HG02938 (cell line): ENCODE measurements at regions not wholly inside any gene's neighbourhood (a gene's known extent, or its start where the extent isn't known, plus 50 kb on each side); places are given as distances from the start of the nearest gene placed in this dataset.
"Not testable (repeated sequence)": the region's sequence is repeated elsewhere in the genome, so short reads cannot be mapped to it uniquely, and the experiment has no call there.

Source experiments
- ATAC-seq: cut with Tn5 transposase; IDR thresholded peaks from one replicate; pipeline ENCODE4 v1.9.1; 2021; ENCODE audit warnings: mild to moderate bottlenecking, moderate library complexity; ENCODE audit not compliant: unreplicated experiment

GRCh38 chrX:46178763-46179162 lies 366.5 kb downstream of the ZNF674 start:
- ATAC-seq, result no peak

DNA sequence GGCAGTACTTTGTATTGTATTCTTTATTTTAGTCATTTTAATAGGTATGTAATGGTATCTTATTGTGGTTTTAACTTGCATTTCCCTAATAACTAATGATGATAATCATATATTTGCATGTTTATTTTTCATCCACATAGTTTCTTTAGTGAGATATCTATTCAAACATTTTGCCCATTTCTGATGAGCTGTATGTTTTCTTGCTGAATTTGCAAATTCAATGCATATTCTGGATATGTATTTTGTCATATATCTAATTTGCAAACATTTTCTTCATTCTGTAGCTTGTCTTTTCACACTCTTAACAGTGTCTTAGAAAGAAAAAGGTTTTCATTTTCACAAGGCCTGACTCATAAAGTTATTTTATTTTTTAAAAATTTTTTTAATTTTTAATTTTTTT lies 372.1 kb downstream of the ZNF674 start:
- no peak for ATAC-seq

DNA sequence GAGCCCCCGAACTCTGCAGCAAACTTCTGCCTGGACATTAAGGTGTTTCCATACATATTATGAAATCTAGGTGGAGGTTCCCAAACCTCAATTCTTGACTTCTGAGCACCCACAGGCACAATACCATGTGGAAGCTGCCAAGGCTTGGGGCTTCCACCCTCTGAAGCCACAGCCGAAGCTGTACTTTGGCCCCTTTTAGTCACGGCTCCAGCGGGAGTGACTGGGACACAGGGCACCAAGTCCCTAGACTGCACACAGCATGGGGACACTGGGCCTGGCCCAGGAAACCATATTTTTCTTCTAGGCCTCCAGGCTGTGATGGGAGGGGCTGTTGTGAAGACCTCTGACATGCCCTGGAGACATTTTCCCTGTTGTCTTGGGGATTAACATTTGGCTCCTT lies 373.8 kb downstream of the ZNF674 start:
- ATAC-seq, result not testable (repeated sequence)

DNA sequence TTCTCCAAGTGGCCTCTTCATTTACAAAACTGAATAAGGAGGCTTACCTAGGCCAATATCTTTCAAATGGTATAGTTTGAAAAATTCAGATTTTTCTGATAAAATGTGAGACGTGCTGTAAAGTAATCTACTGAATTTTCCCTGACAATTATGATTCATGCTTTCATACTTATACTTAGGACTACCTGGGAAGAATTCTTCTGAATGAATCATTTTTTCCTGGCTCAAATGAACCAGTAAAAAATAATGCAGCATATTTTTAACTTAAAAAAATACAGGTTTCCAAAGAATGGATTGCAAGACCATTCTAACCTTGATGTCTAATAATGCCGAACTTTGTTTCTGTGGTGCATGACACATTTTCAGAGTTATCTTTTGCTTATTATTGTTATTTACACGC lies 375.4 kb downstream of the ZNF674 start:
- ATAC-seq, result no peak

GRCh38 chrX:46168254-46168653 lies 377.0 kb downstream of the ZNF674 start:
- no peak for ATAC-seq

DNA sequence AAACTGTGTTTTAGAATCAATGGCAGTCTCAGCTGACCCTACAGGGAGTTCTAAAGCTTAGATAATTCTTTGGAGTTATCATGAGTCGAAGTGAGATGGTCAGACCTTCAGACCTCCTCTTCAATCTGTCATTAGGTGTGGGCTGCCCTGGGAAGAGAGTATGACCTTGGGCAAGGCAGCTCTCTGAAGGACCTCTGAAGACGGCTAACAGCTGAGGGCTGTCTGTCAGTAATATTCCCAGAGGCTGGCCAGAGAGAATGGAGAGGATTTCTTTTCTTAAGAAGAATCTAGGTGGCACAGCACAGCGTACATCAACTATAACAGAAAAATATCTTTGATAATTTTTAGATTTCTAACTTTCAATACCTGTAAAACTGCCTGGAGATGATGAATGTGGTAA lies 379.4 kb downstream of the ZNF674 start:
- ATAC-seq, result no peak

DNA sequence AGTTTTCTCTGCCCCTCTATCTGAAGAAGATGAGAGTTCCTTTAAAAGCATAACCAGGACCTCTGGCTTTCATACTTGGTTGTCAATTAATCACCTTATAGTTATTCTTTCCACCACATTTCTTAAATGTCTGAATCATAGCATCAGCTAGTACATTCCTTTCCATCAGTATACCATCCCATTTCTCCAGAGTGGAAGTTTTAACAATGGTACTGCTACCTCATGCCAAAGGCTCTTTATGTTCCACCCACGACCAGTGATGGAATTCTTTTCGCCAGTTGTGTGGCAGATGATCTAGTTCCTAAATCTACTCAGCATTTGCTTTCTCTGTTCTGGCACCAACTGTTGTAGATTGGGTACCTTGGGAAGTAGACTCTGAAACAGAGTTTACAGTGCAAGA lies 379.8 kb downstream of the ZNF674 start:
- no peak for ATAC-seq

GRCh38 chrX:46152756-46153155 lies 392.5 kb downstream of the ZNF674 start:
- no peak for ATAC-seq

GRCh38 chrX:46151332-46151731 lies 393.9 kb downstream of the ZNF674 start:
- not testable (repeated sequence) for ATAC-seq

GRCh38 chrX:46144566-46144965 lies 400.7 kb downstream of the ZNF674 start:
- ATAC-seq, result no peak

DNA sequence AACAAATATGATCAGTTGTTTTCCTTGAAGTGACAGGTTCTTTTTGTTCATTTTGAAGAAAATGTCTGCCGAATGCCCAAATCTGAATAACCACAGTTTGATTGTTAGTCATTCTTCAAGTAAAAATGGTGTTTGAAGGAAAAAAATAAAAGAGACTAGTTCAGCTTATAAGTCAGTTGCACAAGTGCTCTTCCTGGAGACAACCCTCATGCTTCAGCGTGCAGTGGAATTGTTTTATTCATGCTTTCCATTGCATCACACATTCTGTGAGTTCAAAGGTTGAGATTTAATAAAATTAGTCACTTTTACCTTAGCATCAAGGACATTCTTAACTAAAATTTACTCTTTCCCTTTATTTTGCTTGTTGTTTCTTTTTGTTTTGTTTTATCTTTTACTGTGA lies 404.9 kb downstream of the ZNF674 start:
- no peak for ATAC-seq

- no peak for ATAC-seq
Observed at GRCh38 chrX:46130247-46130646, 415.0 kb downstream of the ZNF674 start.

- no peak for ATAC-seq
Observed at GRCh38 chrX:46125111-46125510, 420.1 kb downstream of the ZNF674 start.

- no peak for ATAC-seq
Observed at GRCh38 chrX:46117234-46117633, 428.0 kb downstream of the ZNF674 start.

DNA sequence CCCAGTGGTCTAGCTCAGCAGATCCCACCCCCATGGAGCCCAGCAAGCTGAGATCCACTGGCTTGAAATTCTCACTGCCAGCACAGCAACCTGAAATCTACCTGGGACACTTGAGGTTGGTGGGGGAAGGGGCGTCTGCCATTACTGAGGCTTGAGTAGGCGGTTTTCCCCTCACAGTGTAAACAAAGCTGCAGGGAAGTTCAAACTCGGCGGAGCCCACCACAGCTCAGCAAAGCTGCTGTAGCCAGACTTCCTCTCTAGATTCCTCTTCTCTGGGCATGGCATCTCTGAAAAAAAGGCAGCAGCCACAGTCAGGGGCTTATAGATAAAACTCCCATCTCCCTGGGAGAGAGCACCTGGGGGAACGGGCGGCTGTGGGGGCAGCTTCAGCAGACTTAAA lies 457.9 kb downstream of the ZNF674 start:
- not testable (repeated sequence) for ATAC-seq

DNA sequence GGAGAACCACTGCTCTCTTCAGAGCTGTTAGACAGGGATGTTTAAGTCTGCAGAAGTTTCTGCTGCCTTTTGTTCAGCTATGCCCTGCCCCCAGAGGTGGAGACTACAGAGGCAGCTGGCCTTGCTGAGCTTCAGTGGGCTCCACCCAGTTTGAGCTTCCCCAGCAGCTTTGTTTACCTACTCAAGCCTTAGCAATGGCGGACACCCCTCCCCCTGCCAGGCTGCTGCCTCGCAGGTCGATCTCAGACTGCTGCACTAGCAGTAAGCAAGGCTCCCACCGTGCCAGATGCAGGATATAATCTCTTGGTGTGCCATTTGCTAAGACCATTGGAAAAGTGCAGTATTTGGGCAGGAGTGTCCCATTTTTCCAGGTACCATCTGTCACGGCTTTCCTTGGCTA lies 465.1 kb downstream of the ZNF674 start:
- ATAC-seq, result not testable (repeated sequence)

GRCh38 chrX:46072791-46073190 lies 472.4 kb downstream of the ZNF674 start:
- no peak for ATAC-seq

DNA sequence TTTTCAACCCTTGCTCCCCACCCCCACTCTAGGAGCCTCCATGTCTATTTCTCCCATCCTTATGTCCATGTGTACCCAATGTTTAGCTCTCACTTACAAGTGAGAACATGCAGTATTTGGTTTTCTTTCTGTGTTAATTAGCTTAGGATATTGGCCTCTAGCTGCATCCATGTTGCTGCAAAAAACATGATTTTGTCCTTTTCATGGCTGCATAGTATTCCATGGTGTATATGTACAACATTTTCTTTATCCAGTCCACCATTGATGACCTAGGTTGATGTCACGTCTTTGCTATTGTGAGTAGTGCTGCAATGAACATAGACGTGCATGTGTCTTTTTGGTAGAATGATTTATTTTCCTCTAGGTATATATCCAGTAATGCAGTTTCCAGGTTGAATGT lies 472.8 kb downstream of the ZNF674 start:
- ATAC-seq, result no peak

DNA sequence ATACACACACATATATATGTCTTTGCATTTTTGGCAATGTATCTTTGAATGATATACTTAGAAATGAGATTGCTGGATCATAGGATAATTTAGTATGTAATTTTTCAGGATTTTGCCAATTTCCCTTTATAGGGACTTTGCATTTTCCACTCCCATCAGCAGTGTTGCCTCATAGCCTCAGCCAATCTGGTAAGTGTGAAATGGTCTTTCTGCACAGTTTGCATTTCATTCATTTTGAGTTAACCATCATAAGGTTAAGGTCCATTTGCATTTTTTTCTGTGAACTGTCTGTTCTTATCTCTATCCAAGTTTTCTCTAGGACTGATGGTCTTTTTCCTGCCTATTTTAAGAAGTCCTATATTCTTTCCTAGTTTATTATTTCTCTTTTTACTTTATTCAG lies 474.8 kb downstream of the ZNF674 start:
- no peak for ATAC-seq

GRCh38 chrX:46059316-46059715 lies 485.9 kb downstream of the ZNF674 start:
- no peak for ATAC-seq

DNA sequence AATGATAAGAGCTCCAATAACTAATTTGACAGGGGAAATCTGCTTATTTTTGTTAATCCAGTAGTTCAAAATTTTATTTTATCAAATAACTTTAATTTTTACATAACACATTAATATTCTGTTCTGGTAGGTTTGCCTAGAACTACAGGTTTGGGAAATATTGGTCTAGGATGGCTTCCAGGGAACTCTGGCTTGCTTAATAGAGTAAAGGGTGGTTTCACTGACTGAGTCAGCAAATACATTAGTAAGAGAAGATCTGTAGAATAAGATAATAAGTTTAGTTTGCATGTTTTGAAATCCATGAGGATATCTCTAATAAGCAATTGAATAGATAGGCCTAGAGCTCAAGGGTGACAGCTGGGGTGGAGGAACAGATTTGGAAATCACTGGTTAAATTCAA lies 500.7 kb downstream of the ZNF674 start:
- no peak for ATAC-seq

GRCh38 chrX:46040001-46040400 lies 505.2 kb downstream of the ZNF674 start:
- ATAC-seq, result no peak

GRCh38 chrX:46039526-46039925 lies 505.7 kb downstream of the ZNF674 start:
- ATAC-seq, result no peak

- no peak for ATAC-seq
Observed at GRCh38 chrX:46036508-46036907, 508.7 kb downstream of the ZNF674 start.
